ENCODE measurements at regions not wholly inside any gene's neighbourhood (a gene's known extent, or its start where the extent isn't known, plus 50 kb on each side); places are given as distances from the start of the nearest gene placed in this dataset.

GRCh38 chr13:44267980-44268379, 105.6 kb upstream of the SERP2 start:
- no peaks in the 10 kb centered on the region for H3K9me3 Mint-ChIP-seq (ENCODE audit: low read depth)
- H3K27me3 Mint-ChIP-seq: peaks cover 21% of the 10 kb centered on the region
- CTCF ChIA-PET: no interaction called here
- no peak overlapping the region for H3K27ac Mint-ChIP-seq
- no peak for ATAC-seq
- H3K36me3 Mint-ChIP-seq: no peaks in the 10 kb centered on the region
- no peak overlapping the region for H3K4me3 Mint-ChIP-seq
- no peak for DNase-seq
- no peaks in the 10 kb centered on the region for H3K4me1 Mint-ChIP-seq

- Mint-ChIP-seq H3K27me3 (peaks cover 21% of the 10 kb centered on the region), H3K4me1 (peaks cover 3% of the 10 kb centered on the region), H3K9me3 (ENCODE audit: low read depth) (no peaks in the 10 kb centered on the region), H3K27ac (no peak overlapping the region), H3K4me3 (no peak overlapping the region), H3K36me3 (no peaks in the 10 kb centered on the region)
- ATAC-seq (no peak), DNase-seq (no peak)
- CTCF ChIA-PET: no interaction called here
Observed at GRCh38 chr13:44268980-44269379, 104.6 kb upstream of the SERP2 start.

- H3K9me3 Mint-ChIP-seq (ENCODE audit: low read depth): peaks cover 2% of the 10 kb centered on the region
- no peak overlapping the region for H3K27ac Mint-ChIP-seq
- ATAC-seq: no peak
- no peak overlapping the region for H3K4me3 Mint-ChIP-seq
- peaks cover 17% of the 10 kb centered on the region for H3K27me3 Mint-ChIP-seq
- CTCF ChIA-PET: no interaction called here
- H3K36me3 Mint-ChIP-seq: peaks cover 7% of the 10 kb centered on the region
- no peak for DNase-seq
- H3K4me1 Mint-ChIP-seq: peaks cover 15% of the 10 kb centered on the region
Observed at GRCh38 chr13:44270150-44270549, 103.5 kb upstream of the SERP2 start.

- ATAC-seq (no peak), DNase-seq (no peak)
- H3K27me3 Mint-ChIP-seq: peaks cover 15% of the 10 kb centered on the region
- peaks cover 20% of the 10 kb centered on the region for H3K4me1 Mint-ChIP-seq
- no peak overlapping the region for H3K4me3 Mint-ChIP-seq
- CTCF ChIA-PET: no interaction called here
- H3K36me3 Mint-ChIP-seq: peaks cover 12% of the 10 kb centered on the region
- H3K27ac Mint-ChIP-seq: no peak overlapping the region
- H3K9me3 Mint-ChIP-seq (ENCODE audit: low read depth): peaks cover 5% of the 10 kb centered on the region
Observed at GRCh38 chr13:44271031-44271455, 102.6 kb upstream of the SERP2 start.

GRCh38 chr13:44271473-44271872, 102.2 kb upstream of the SERP2 start:
- peaks cover 20% of the 10 kb centered on the region for H3K4me1 Mint-ChIP-seq
- CTCF ChIA-PET: no interaction called here
- ATAC-seq: no peak
- peaks cover 15% of the 10 kb centered on the region for H3K27me3 Mint-ChIP-seq
- H3K4me3 Mint-ChIP-seq: no peak overlapping the region
- H3K27ac Mint-ChIP-seq: no peak overlapping the region
- peaks cover 12% of the 10 kb centered on the region for H3K36me3 Mint-ChIP-seq
- DNase-seq: no peak
- H3K9me3 Mint-ChIP-seq (ENCODE audit: low read depth): peaks cover 5% of the 10 kb centered on the region

- Mint-ChIP-seq H3K27ac (no peak overlapping the region), H3K9me3 (ENCODE audit: low read depth) (peaks cover 5% of the 10 kb centered on the region), H3K36me3 (peaks cover 12% of the 10 kb centered on the region), H3K4me3 (no peak overlapping the region), H3K4me1 (peaks cover 20% of the 10 kb centered on the region), H3K27me3 (peaks cover 15% of the 10 kb centered on the region)
- CTCF ChIA-PET: no interaction called here
- DNase-seq: no peak
- no peak for ATAC-seq
Observed at GRCh38 chr13:44271915-44272341, 101.7 kb upstream of the SERP2 start.

GRCh38 chr13:44272692-44273091, 100.9 kb upstream of the SERP2 start:
- H3K27ac Mint-ChIP-seq: no peak overlapping the region
- peaks cover 15% of the 10 kb centered on the region for H3K27me3 Mint-ChIP-seq
- H3K4me1 Mint-ChIP-seq: peaks cover 20% of the 10 kb centered on the region
- peaks cover 12% of the 10 kb centered on the region for H3K36me3 Mint-ChIP-seq
- CTCF ChIA-PET: no interaction called here
- DNase-seq (no peak), ATAC-seq (no peak)
- no peak overlapping the region for H3K4me3 Mint-ChIP-seq
- H3K9me3 Mint-ChIP-seq (ENCODE audit: low read depth): peaks cover 5% of the 10 kb centered on the region

- ATAC-seq: no peak
- H3K27me3 Mint-ChIP-seq: peaks cover 9% of the 10 kb centered on the region
- H3K4me1 Mint-ChIP-seq: peaks cover 20% of the 10 kb centered on the region
- CTCF ChIA-PET: no interaction called here
- peaks cover 5% of the 10 kb centered on the region for H3K9me3 Mint-ChIP-seq (ENCODE audit: low read depth)
- DNase-seq: no peak
- H3K36me3 Mint-ChIP-seq: peaks cover 12% of the 10 kb centered on the region
- peak overlapping the region; percentile 8 for H3K4me3 Mint-ChIP-seq
- H3K27ac Mint-ChIP-seq: no peak overlapping the region
Observed at GRCh38 chr13:44273216-44273615, 100.4 kb upstream of the SERP2 start.

- Mint-ChIP-seq H3K27ac (peak overlapping the region; percentile 79), H3K9me3 (ENCODE audit: low read depth) (peaks cover 5% of the 10 kb centered on the region), H3K4me1 (peaks cover 20% of the 10 kb centered on the region), H3K27me3 (peaks cover 8% of the 10 kb centered on the region), H3K36me3 (peaks cover 12% of the 10 kb centered on the region), H3K4me3 (peak overlapping the region; percentile 59)
- DNase-seq (no peak), ATAC-seq (peak; percentile 98)
- CTCF ChIA-PET: no interaction called here
Observed at GRCh38 chr13:44273991-44274770, 99.4 kb upstream of the SERP2 start.

- H3K36me3 Mint-ChIP-seq: peaks cover 12% of the 10 kb centered on the region
- peak overlapping the region; percentile 79 for H3K27ac Mint-ChIP-seq
- H3K4me3 Mint-ChIP-seq: peak overlapping the region; percentile 59
- DNase-seq (no peak), ATAC-seq (peak; percentile 34)
- H3K27me3 Mint-ChIP-seq: peaks cover 9% of the 10 kb centered on the region
- CTCF ChIA-PET: no interaction called here
- peaks cover 20% of the 10 kb centered on the region for H3K4me1 Mint-ChIP-seq
- H3K9me3 Mint-ChIP-seq (ENCODE audit: low read depth): peaks cover 5% of the 10 kb centered on the region
Observed at GRCh38 chr13:44274771-44275205, 98.8 kb upstream of the SERP2 start.

GRCh38 chr13:44275381-44275780, 98.2 kb upstream of the SERP2 start:
- H3K27me3 Mint-ChIP-seq: peaks cover 10% of the 10 kb centered on the region
- H3K9me3 Mint-ChIP-seq (ENCODE audit: low read depth): peaks cover 5% of the 10 kb centered on the region
- no peak for DNase-seq
- peaks cover 12% of the 10 kb centered on the region for H3K36me3 Mint-ChIP-seq
- H3K4me3 Mint-ChIP-seq: no peak overlapping the region
- ATAC-seq: no peak
- peaks cover 20% of the 10 kb centered on the region for H3K4me1 Mint-ChIP-seq
- H3K27ac Mint-ChIP-seq: peak overlapping the region; percentile 59
- CTCF ChIA-PET: no interaction called here

GRCh38 chr13:44276061-44276460, 97.6 kb upstream of the SERP2 start:
- H3K4me1 Mint-ChIP-seq: peaks cover 20% of the 10 kb centered on the region
- DNase-seq (no peak), ATAC-seq (no peak)
- CTCF ChIA-PET: interaction anchor here (0.8 kb wide), 1 partner anchor 85 kb away, joined by 3 read pairs; no protein-coding TSS in a partner anchor
- H3K9me3 Mint-ChIP-seq (ENCODE audit: low read depth): peaks cover 5% of the 10 kb centered on the region
- H3K27me3 Mint-ChIP-seq: peaks cover 11% of the 10 kb centered on the region
- no peak overlapping the region for H3K4me3 Mint-ChIP-seq
- no peak overlapping the region for H3K27ac Mint-ChIP-seq
- H3K36me3 Mint-ChIP-seq: peaks cover 12% of the 10 kb centered on the region

GRCh38 chr13:44277459-44277858, 96.2 kb upstream of the SERP2 start:
- H3K27me3 Mint-ChIP-seq: peaks cover 16% of the 10 kb centered on the region
- ATAC-seq: no peak
- peaks cover 5% of the 10 kb centered on the region for H3K9me3 Mint-ChIP-seq (ENCODE audit: low read depth)
- DNase-seq: no peak
- H3K4me1 Mint-ChIP-seq: peaks cover 20% of the 10 kb centered on the region
- no peak overlapping the region for H3K4me3 Mint-ChIP-seq
- H3K36me3 Mint-ChIP-seq: peaks cover 12% of the 10 kb centered on the region
- H3K27ac Mint-ChIP-seq: no peak overlapping the region
- CTCF ChIA-PET: no interaction called here

GRCh38 chr13:44278166-44278565, 95.5 kb upstream of the SERP2 start:
- CTCF ChIA-PET: interaction anchor here (1.0 kb wide), 1 partner anchor 157 kb away, joined by 4 read pairs; no protein-coding TSS in a partner anchor
- Mint-ChIP-seq H3K4me3 (no peak overlapping the region), H3K4me1 (peaks cover 20% of the 10 kb centered on the region), H3K27me3 (peaks cover 22% of the 10 kb centered on the region), H3K27ac (no peak overlapping the region), H3K36me3 (peaks cover 12% of the 10 kb centered on the region), H3K9me3 (ENCODE audit: low read depth) (peaks cover 5% of the 10 kb centered on the region)
- DNase-seq (no peak), ATAC-seq (no peak)

Data from activated CD8-positive, alpha-beta memory T cell treated with anti-CD3 and anti-CD28 coated beads, Interleukin-2, amount 10 ng/mL, durations not matched to agents 7 days and 5 days (primary cell).